GM21717 (cell line): ENCODE measurements at regions not wholly inside any gene's neighbourhood (a gene's known extent, or its start where the extent isn't known, plus 50 kb on each side); places are given as distances from the start of the nearest gene placed in this dataset.

Experiments used
- ATAC-seq: cut with Tn5 transposase; IDR thresholded peaks from one replicate; pipeline ENCODE4 v1.9.1; 2021; ENCODE audit warnings: mild to moderate bottlenecking, moderate library complexity; ENCODE audit not compliant: unreplicated experiment

- ATAC-seq, result no peak
These were observed 190.0 kb upstream of the BTBD3 start for GRCh38 chr20:11727708-11728107.

GRCh38 chr20:11728937-11729336 lies 188.8 kb upstream of the BTBD3 start:
- no peak for ATAC-seq

GRCh38 chr20:11729806-11730205 lies 187.9 kb upstream of the BTBD3 start:
- ATAC-seq, result no peak

GRCh38 chr20:11734431-11734830 lies 183.3 kb upstream of the BTBD3 start:
- no peak for ATAC-seq

- no peak for ATAC-seq
These were observed 178.8 kb upstream of the BTBD3 start for GRCh38 chr20:11738852-11739251.

- ATAC-seq, result no peak
These were observed 176.7 kb upstream of the BTBD3 start for GRCh38 chr20:11740975-11741374.

GRCh38 chr20:11745145-11745544 lies 172.5 kb upstream of the BTBD3 start:
- ATAC-seq, result no peak

GRCh38 chr20:11748436-11748835 lies 169.3 kb upstream of the BTBD3 start:
- no peak for ATAC-seq

GRCh38 chr20:11752336-11752735 lies 165.4 kb upstream of the BTBD3 start:
- ATAC-seq, result no peak

GRCh38 chr20:11753155-11753554 lies 164.5 kb upstream of the BTBD3 start:
- no peak for ATAC-seq

GRCh38 chr20:11754451-11754850 lies 163.2 kb upstream of the BTBD3 start:
- ATAC-seq, result no peak

- no peak for ATAC-seq
These were observed 162.4 kb upstream of the BTBD3 start for GRCh38 chr20:11755071-11755841.

- ATAC-seq, result no peak
These were observed 156.2 kb upstream of the BTBD3 start for GRCh38 chr20:11761497-11761896.

GRCh38 chr20:11766961-11767360 lies 150.7 kb upstream of the BTBD3 start:
- ATAC-seq, result no peak

GRCh38 chr20:11769825-11770224 lies 147.9 kb upstream of the BTBD3 start:
- no peak for ATAC-seq

- no peak for ATAC-seq
These were observed 145.4 kb upstream of the BTBD3 start for GRCh38 chr20:11772226-11772730.

GRCh38 chr20:11776687-11777086 lies 141.0 kb upstream of the BTBD3 start:
- ATAC-seq, result no peak

- ATAC-seq, result no peak
These were observed 140.1 kb upstream of the BTBD3 start for GRCh38 chr20:11777387-11778205.

GRCh38 chr20:11778206-11778570 lies 139.5 kb upstream of the BTBD3 start:
- no peak for ATAC-seq

- ATAC-seq, result no peak
These were observed 136.8 kb upstream of the BTBD3 start for GRCh38 chr20:11780765-11781369.

GRCh38 chr20:11783102-11783850 lies 134.4 kb upstream of the BTBD3 start:
- no peak for ATAC-seq
